Kidney (tissue), 13 donors: ENCODE measurements at regions not wholly inside any gene's neighbourhood (a gene's known extent, or its start where the extent isn't known, plus 50 kb on each side); places are given as distances from the start of the nearest gene placed in this dataset.

Source experiments
- DNase-seq, 5 donors: peaks; one replicate each; pipeline ENCODE4 v3.0.0-alpha.2; 2013 to 2020
- FAIRE-seq: peaks from 2 replicates; lab custom pipeline; 2012; peaks lifted over from hg19 to GRCh38; lab: Jason Lieb, UNC
- H3K27ac ChIP-seq, 2 donors: one replicate each; pipeline ENCODE4 v1.7.0; 2013; ENCODE audit warnings: low read depth in 2 of 2, low read length in 2 of 2, inconsistent platforms in 1 of 2
- H3K27me3 ChIP-seq: one replicate; pipeline ENCODE4 v1.7.1; 2013; ENCODE audit warnings: low read length, inconsistent platforms; ENCODE audit not compliant: control insufficient read depth, insufficient read depth
- H3K36me3 ChIP-seq, 3 donors: one replicate each; pipeline versions ENCODE4 v1.7.0 to v1.7.1; 2013; ENCODE audit warnings: low read length in 3 of 3, control low read depth in 1 of 3, inconsistent platforms in 1 of 3; ENCODE audit not compliant: insufficient read depth in 3 of 3, control insufficient read depth in 2 of 3
- H3K4me1 ChIP-seq, 3 donors: one replicate each; pipeline versions ENCODE4 v1.7.0 to v1.7.1; 2013; ENCODE audit warnings: low read length in 3 of 3, inconsistent platforms in 1 of 3, low read depth in 1 of 3; ENCODE audit not compliant: control insufficient read depth in 2 of 3, insufficient read depth in 2 of 3
- H3K4me3 ChIP-seq, 3 donors: one replicate each; pipeline versions ENCODE4 v1.7.0 to v1.8.1; 2013; ENCODE audit warnings: low read length in 3 of 3, control low read depth in 1 of 3, inconsistent platforms in 1 of 3
- H3K9ac ChIP-seq, 3 donors: one replicate each; pipeline versions ENCODE4 v1.7.0 to v1.7.1; 2013; ENCODE audit warnings: low read length in 3 of 3, control low read depth in 1 of 3, inconsistent platforms in 1 of 3
- H3K9me3 ChIP-seq, 3 donors: one replicate each; pipeline versions ENCODE4 v1.7.0 to v1.7.1; 2013; ENCODE audit warnings: low read length in 3 of 3, control low read depth in 1 of 3, inconsistent platforms in 1 of 3; ENCODE audit not compliant: control insufficient read depth in 2 of 3, insufficient read depth in 1 of 3
- intact Hi-C: fragments of 100-400 bp; cut with DNase I; formaldehyde crosslinking; loops from one replicate; pipeline ENCODE4 v1.11.1; 2022
- TF ChIP-seq, protein P1 (sequence below): IDR thresholded peaks from 3 replicates; pipeline ENCODE4 v1.5.1; 2012; ENCODE audit warnings: mild to moderate bottlenecking, moderate library complexity, borderline replicate concordance; ENCODE audit not compliant: insufficient read depth; ENCODE audit errors: extremely low read depth
- donor health status: control.
- donor health status: control.
- donor health status: control.
- donor health status: control.
- donor health status: control.
- donor health status: DM: yes; HTN: yes; CAD: no.
- donor health status: Normal renal cell carcinoma (clear cell type).

DNA sequence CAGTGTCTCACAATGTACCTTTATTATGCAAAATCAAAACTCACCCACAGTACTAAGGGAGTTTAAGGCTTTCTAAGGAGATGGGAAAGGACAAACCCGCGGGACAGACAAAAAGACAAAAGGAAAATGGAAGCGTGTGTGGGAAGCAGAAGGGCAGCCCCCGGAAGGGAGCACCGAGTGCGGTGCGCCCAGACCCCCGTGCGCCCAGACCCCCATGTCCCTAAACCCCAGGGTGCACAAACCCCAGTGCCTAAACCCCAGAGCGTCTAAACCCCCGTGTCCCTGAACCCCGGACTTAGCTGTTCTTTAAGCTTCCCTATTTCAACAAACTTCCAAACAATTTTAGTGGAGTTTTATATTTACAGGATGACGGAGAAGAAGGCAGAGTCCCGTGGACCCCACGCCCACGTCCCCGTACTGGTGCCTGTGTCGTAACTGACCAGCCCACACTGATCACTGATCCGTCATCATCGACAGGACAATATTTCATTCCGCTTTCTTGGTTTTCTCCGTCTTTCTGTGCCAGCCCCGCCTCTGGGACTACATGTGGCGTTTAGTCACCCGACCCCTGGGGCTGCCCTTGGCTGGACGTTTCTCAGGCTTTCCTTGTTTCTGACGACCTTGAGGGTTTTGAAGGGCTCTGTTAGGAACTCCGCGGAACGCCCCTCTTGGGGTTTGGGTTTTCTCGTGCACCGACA lies 76.9 kb downstream of the RTP5 start:
- FAIRE-seq = no peak
- no peaks in the 10 kb centered on the region for H3K36me3 ChIP-seq
- no peak overlapping the region for H3K9ac ChIP-seq
- peaks cover 0 to 3% (median 0%) of the 10 kb centered on the region in 3 donors for H3K9me3 ChIP-seq
- no peak overlapping the region for H3K27ac ChIP-seq
- DNase-seq = no peak
- peaks cover 2% of the 10 kb centered on the region for H3K27me3 ChIP-seq
- no peaks in the 10 kb centered on the region for H3K4me1 ChIP-seq
- intact Hi-C loops = no loop called here
- H3K4me3 ChIP-seq = no peak overlapping the region
- TF ChIP-seq, protein P1, sequence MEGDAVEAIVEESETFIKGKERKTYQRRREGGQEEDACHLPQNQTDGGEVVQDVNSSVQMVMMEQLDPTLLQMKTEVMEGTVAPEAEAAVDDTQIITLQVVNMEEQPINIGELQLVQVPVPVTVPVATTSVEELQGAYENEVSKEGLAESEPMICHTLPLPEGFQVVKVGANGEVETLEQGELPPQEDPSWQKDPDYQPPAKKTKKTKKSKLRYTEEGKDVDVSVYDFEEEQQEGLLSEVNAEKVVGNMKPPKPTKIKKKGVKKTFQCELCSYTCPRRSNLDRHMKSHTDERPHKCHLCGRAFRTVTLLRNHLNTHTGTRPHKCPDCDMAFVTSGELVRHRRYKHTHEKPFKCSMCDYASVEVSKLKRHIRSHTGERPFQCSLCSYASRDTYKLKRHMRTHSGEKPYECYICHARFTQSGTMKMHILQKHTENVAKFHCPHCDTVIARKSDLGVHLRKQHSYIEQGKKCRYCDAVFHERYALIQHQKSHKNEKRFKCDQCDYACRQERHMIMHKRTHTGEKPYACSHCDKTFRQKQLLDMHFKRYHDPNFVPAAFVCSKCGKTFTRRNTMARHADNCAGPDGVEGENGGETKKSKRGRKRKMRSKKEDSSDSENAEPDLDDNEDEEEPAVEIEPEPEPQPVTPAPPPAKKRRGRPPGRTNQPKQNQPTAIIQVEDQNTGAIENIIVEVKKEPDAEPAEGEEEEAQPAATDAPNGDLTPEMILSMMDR = no peak

DNA sequence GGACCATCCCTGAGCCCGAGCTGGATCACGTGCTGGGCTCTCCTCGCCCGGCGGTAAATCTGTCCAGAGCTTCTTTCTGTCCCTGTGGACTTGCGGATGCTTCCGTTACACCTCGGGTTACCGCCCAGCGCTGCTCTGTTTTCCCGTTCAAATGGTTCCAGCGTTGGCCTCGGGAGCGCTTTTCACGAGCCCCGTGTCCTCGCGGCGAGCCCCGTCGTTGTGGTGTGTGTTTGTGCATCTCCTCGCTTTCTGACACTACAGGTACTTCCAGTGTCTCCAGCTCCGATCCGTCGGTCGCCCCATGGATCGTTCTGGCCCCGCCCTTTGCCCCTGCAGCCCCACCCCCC lies 77.4 kb downstream of the RTP5 start:
- FAIRE-seq (no peak), DNase-seq (no peak)
- H3K4me3 ChIP-seq = no peak overlapping the region
- H3K36me3 ChIP-seq = no peaks in the 10 kb centered on the region
- H3K27ac ChIP-seq = no peak overlapping the region
- H3K9me3 ChIP-seq = peaks cover 0 to 3% (median 0%) of the 10 kb centered on the region in 3 donors
- TF ChIP-seq, protein P1 = no peak
- no peaks in the 10 kb centered on the region for H3K4me1 ChIP-seq
- H3K9ac ChIP-seq = no peak overlapping the region
- peaks cover 2% of the 10 kb centered on the region for H3K27me3 ChIP-seq
- intact Hi-C loops = no loop called here

GRCh38 chr2:241947401-241947800 lies 77.9 kb downstream of the RTP5 start:
- H3K27ac ChIP-seq = no peak overlapping the region
- intact Hi-C loops = no loop called here
- no peak for DNase-seq
- peaks cover 2% of the 10 kb centered on the region for H3K27me3 ChIP-seq
- TF ChIP-seq, protein P1 = no peak
- no peak overlapping the region for H3K4me3 ChIP-seq
- no peak overlapping the region for H3K9ac ChIP-seq
- H3K4me1 ChIP-seq = no peaks in the 10 kb centered on the region
- peaks cover 0 to 3% (median 0%) of the 10 kb centered on the region in 3 donors for H3K9me3 ChIP-seq
- no peaks in the 10 kb centered on the region for H3K36me3 ChIP-seq
- no peak for FAIRE-seq

- Histone ChIP-seq H3K36me3 (no peaks in the 10 kb centered on the region), H3K9me3 (peaks cover 0 to 3% (median 0%) of the 10 kb centered on the region in 3 donors), H3K27me3 (peaks cover 2% of the 10 kb centered on the region), H3K4me3 (no peak overlapping the region), H3K9ac (no peak overlapping the region), H3K27ac (no peak overlapping the region), H3K4me1 (no peaks in the 10 kb centered on the region)
- FAIRE-seq = no peak
- TF ChIP-seq, protein P1 = no peak
- no peak for DNase-seq
- intact Hi-C loops = no loop called here
Measured at GRCh38 chr2:241947876-241948275, 78.3 kb downstream of the RTP5 start.
